Fibroblast of lung (primary cell): ENCODE measurements at regions not wholly inside any gene's neighbourhood (a gene's known extent, or its start where the extent isn't known, plus 50 kb on each side); places are given as distances from the start of the nearest gene placed in this dataset.
"Not testable (repeated sequence)": the region's sequence is repeated elsewhere in the genome, so short reads cannot be mapped to it uniquely, and the experiment has no call there.

ENCODE experiments used
- DNase-seq, 2 donors: peaks; one replicate each; pipeline versions ENCODE4 v3.0.0 to v3.0.0-alpha.2; 2010; ENCODE audit warnings: low read depth in 2 of 2
- H2AFZ ChIP-seq: 2 replicates; pipeline ENCODE4 v1.5.1; 2012; ENCODE audit warnings: low read length, control low read depth, inconsistent platforms
- H3K27ac ChIP-seq: 2 replicates; pipeline ENCODE4 v1.5.1; 2011; ENCODE audit warnings: low read length, control low read depth; ENCODE audit not compliant: insufficient read depth
- H3K27me3 ChIP-seq: 2 replicates; pipeline ENCODE4 v1.5.1; 2011; ENCODE audit warnings: mild to moderate bottlenecking, low read length; ENCODE audit not compliant: control insufficient read depth, insufficient read depth
- H3K36me3 ChIP-seq: 2 replicates; pipeline ENCODE4 v1.5.1; 2011; ENCODE audit warnings: low read length; ENCODE audit not compliant: control insufficient read depth, insufficient read depth
- H3K4me1 ChIP-seq: 2 replicates; pipeline ENCODE4 v1.5.1; 2011; ENCODE audit warnings: low read length; ENCODE audit not compliant: control insufficient read depth, insufficient read depth; ENCODE audit errors: extremely low read depth
- H3K4me2 ChIP-seq: 2 replicates; pipeline ENCODE4 v1.5.1; 2011; ENCODE audit warnings: low read length, control low read depth; ENCODE audit not compliant: insufficient read depth; ENCODE audit errors: extremely low read depth
- H3K4me3 ChIP-seq, 4 experiments: fragments of 200-600 bp in 1 of 4; sonication (generic) in 1 of 4; replicated peaks in 1 of 4; 2 replicates each; pipeline ENCODE4 v1.5.1; 2011 to 2016; ENCODE audit warnings: low read length in 4 of 4, low read depth in 3 of 4, mild to moderate bottlenecking in 3 of 4, control low read depth in 2 of 4, inconsistent platforms in 1 of 4, mixed read lengths in 1 of 4; ENCODE audit not compliant: insufficient read depth in 1 of 4; ENCODE audit errors: control extremely low read depth in 1 of 4
- H3K79me2 ChIP-seq: 2 replicates; pipeline ENCODE4 v1.5.1; 2012; ENCODE audit warnings: mild to moderate bottlenecking, low read length, inconsistent platforms; ENCODE audit not compliant: control insufficient read depth, insufficient read depth
- H3K9ac ChIP-seq: 2 replicates; pipeline ENCODE4 v1.5.1; 2011; ENCODE audit warnings: mild to moderate bottlenecking, low read length, control low read depth; ENCODE audit not compliant: insufficient read depth
- H3K9me3 ChIP-seq: 2 replicates; pipeline ENCODE4 v1.5.1; 2012; ENCODE audit warnings: low read depth, low read length; ENCODE audit not compliant: control insufficient read depth, insufficient read depth
- H4K20me1 ChIP-seq: 2 replicates; pipeline ENCODE4 v1.5.1; 2011; ENCODE audit warnings: low read length; ENCODE audit not compliant: control insufficient read depth, insufficient read depth; ENCODE audit errors: extremely low read depth
- CTCF ChIP-seq, 2 donors: IDR thresholded peaks in 1 of 2; conservative IDR thresholded peaks in 1 of 2; 1 replicate in 1 of 2; 2 replicates in 1 of 2; pipeline ENCODE4 v1.5.1; 2011 to 2012; ENCODE audit warnings: low read length in 2 of 2, control low read depth in 1 of 2, inconsistent platforms in 1 of 2, low read depth in 1 of 2, mild to moderate bottlenecking in 1 of 2
- EZH2 ChIP-seq: IDR thresholded peaks from 2 replicates; pipeline ENCODE4 v1.5.1; 2012; ENCODE audit warnings: low read length, control low read depth, mild to moderate bottlenecking; ENCODE audit errors: missing control alignments

- no peak for DNase-seq
- H2AFZ ChIP-seq, result no peak overlapping the region
- TF ChIP-seq EZH2, result no peak
- TF ChIP-seq CTCF (conservative IDR thresholded peaks at IDR 0.05 in 1 of 2, IDR thresholded peaks at IDR 0.05 in 1 of 2; ENCODE audit: low read depth in 1 of 2, low read length in 2 of 2), result no peak
These were observed 281.1 kb downstream of the MAP2K6 start for GRCh38 chr17:69695646-69696045.

GRCh38 chr17:69696650-69697049 is 282.2 kb downstream of the MAP2K6 start:
- Histone ChIP-seq H3K27ac (no peak overlapping the region), H3K9me3 (no peaks in the 10 kb centered on the region), H2AFZ (no peak overlapping the region), H3K79me2 (no peaks in the 10 kb centered on the region), H3K4me2 (no peak overlapping the region), H4K20me1 (no peaks in the 10 kb centered on the region), H3K36me3 (no peaks in the 10 kb centered on the region), H3K4me1 (no peaks in the 10 kb centered on the region), H3K27me3 (no peaks in the 10 kb centered on the region), H3K4me3 (no peak overlapping the region), H3K9ac (no peak overlapping the region)
- TF ChIP-seq EZH2 (no peak), CTCF (conservative IDR thresholded peaks at IDR 0.05 in 1 of 2, IDR thresholded peaks at IDR 0.05 in 1 of 2; ENCODE audit: low read depth in 1 of 2, low read length in 2 of 2) (no peak)
- DNase-seq, result peak in 1 of 2 donors; percentile 26

More at GRCh38 chr17:69695646-69696045, 281.1 kb downstream of the MAP2K6 start:
- no peak overlapping the region for H3K27ac ChIP-seq
- H4K20me1 ChIP-seq, result no peaks in the 10 kb centered on the region
- no peaks in the 10 kb centered on the region for H3K4me1 ChIP-seq
- H3K4me3 ChIP-seq, result no peak overlapping the region
- H3K9me3 ChIP-seq, result no peaks in the 10 kb centered on the region
- no peaks in the 10 kb centered on the region for H3K36me3 ChIP-seq
- H3K27me3 ChIP-seq, result no peaks in the 10 kb centered on the region
- no peak overlapping the region for H3K4me2 ChIP-seq
- H3K9ac ChIP-seq, result no peak overlapping the region
- H3K79me2 ChIP-seq, result no peaks in the 10 kb centered on the region

- H3K4me3 ChIP-seq, result not testable (repeated sequence)
These were observed 283.9 kb downstream of the MAP2K6 start for GRCh38 chr17:69698352-69698751.

GRCh38 chr17:69702078-69702477 is 287.6 kb downstream of the MAP2K6 start:
- Histone ChIP-seq H3K79me2 (no peaks in the 10 kb centered on the region), H3K4me3 (no peak overlapping the region), H3K27ac (no peak overlapping the region), H4K20me1 (no peaks in the 10 kb centered on the region), H3K27me3 (no peaks in the 10 kb centered on the region), H3K9me3 (no peaks in the 10 kb centered on the region), H3K4me1 (no peaks in the 10 kb centered on the region), H3K9ac (no peak overlapping the region), H2AFZ (no peak overlapping the region), H3K4me2 (no peak overlapping the region), H3K36me3 (no peaks in the 10 kb centered on the region)
- DNase-seq, result no peak
- no peak for TF ChIP-seq CTCF (conservative IDR thresholded peaks at IDR 0.05 in 1 of 2, IDR thresholded peaks at IDR 0.05 in 1 of 2; ENCODE audit: low read depth in 1 of 2, low read length in 2 of 2)
- no peak for TF ChIP-seq EZH2

More at GRCh38 chr17:69698352-69698751, 283.9 kb downstream of the MAP2K6 start:
- not testable (repeated sequence) for H2AFZ ChIP-seq, H3K36me3 ChIP-seq, H3K9me3 ChIP-seq, H3K27ac ChIP-seq, H4K20me1 ChIP-seq, H3K4me1 ChIP-seq, H3K79me2 ChIP-seq, H3K9ac ChIP-seq, H3K4me2 ChIP-seq, DNase-seq, H3K27me3 ChIP-seq
